ENCODE measurements at regions not wholly inside any gene's neighbourhood (a gene's known extent, or its start where the extent isn't known, plus 50 kb on each side); places are given as distances from the start of the nearest gene placed in this dataset.
A peak's percentile ranks its signal among the peaks of the same experiment; 100 is the strongest.

DNA sequence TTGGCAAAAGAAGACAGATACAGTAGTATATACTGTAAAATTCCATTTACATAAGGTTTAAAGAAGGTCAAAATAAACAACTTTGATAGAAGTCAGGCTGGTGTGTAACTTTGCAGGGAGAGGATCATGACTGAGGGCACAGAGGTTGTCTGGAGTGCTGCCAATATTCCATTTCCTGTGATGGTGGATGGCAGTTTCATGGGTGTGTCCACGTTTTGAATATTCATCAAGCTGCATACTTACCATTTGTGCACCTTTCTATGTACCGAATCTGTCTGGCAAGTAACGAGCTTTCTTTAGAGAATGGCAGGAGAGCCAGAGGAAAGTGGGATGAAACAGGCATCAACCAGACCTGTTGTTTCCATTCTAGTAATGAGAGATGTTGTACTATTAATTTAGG is 420.5 kb upstream of the HTR2A start:
- H3K27ac ChIP-seq (ENCODE audit: low read depth, low read length) = no peak overlapping the region
- no peak overlapping the region for H2AFZ ChIP-seq (ENCODE audit: low read length, unreplicated experiment)
- H3K36me3 ChIP-seq (ENCODE audit: insufficient read depth, low read length) = no peaks in the 10 kb centered on the region
- H3K4me3 ChIP-seq (ENCODE audit: low read depth, low read length) = no peak overlapping the region
- H3K4me1 ChIP-seq (ENCODE audit: control insufficient read depth, insufficient read depth, low read length, unreplicated experiment) = no peaks in the 10 kb centered on the region
- H3K79me2 ChIP-seq (ENCODE audit: control insufficient read depth, insufficient read depth, low read length, unreplicated experiment) = no peaks in the 10 kb centered on the region
- H3K27me3 ChIP-seq (ENCODE audit: insufficient read depth, low read length) = no peaks in the 10 kb centered on the region

DNA sequence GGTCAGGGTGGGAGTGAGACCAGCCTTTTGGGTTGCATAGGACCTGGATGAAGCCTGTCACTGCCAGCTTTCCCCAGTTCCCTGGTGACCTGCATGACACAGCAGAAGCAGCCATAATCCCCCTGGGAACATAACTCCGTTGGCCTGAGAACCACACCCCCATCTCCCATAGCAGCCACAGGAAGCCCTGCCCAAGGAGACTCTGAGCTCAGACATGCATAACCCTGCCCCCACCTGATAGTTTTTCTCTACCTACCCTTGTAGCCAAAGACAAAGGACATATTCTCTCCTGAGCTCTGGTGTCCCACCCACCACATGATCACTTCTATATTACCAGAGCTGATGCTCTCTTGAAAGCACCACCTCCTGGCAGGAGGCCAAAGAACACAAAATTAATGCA is 413.5 kb upstream of the HTR2A start:
- no peak overlapping the region for H3K27ac ChIP-seq (ENCODE audit: low read depth, low read length)
- H2AFZ ChIP-seq (ENCODE audit: low read length, unreplicated experiment) = no peak overlapping the region
- no peaks in the 10 kb centered on the region for H3K79me2 ChIP-seq (ENCODE audit: control insufficient read depth, insufficient read depth, low read length, unreplicated experiment)
- no peaks in the 10 kb centered on the region for H3K4me1 ChIP-seq (ENCODE audit: control insufficient read depth, insufficient read depth, low read length, unreplicated experiment)
- no peaks in the 10 kb centered on the region for H3K36me3 ChIP-seq (ENCODE audit: insufficient read depth, low read length)
- no peak overlapping the region for H3K4me3 ChIP-seq (ENCODE audit: low read depth, low read length)
- H3K27me3 ChIP-seq (ENCODE audit: insufficient read depth, low read length) = no peaks in the 10 kb centered on the region

DNA sequence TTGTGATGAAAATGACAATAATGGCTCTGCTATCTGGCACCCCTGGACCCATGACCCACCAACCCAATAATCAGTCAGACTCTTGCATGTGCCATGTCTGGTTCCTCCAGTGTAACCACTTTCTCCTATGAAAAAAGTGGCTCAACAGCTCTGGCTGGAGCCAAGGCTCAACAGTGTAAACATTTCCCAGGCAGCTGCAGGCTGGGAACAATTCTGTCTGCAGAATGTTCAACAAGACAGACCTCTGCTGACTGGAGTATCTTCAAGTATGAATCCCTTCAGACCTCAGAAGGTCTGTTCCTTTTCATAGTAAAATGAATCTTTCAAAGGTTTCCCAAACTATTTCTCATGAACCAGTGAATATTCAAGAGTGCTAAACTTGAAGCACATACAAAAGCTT is 410.1 kb upstream of the HTR2A start:
- Histone ChIP-seq H3K27ac (ENCODE audit: low read depth, low read length) (no peak overlapping the region), H3K79me2 (ENCODE audit: control insufficient read depth, insufficient read depth, low read length, unreplicated experiment) (no peaks in the 10 kb centered on the region), H2AFZ (ENCODE audit: low read length, unreplicated experiment) (no peak overlapping the region), H3K4me1 (ENCODE audit: control insufficient read depth, insufficient read depth, low read length, unreplicated experiment) (no peaks in the 10 kb centered on the region), H3K27me3 (ENCODE audit: insufficient read depth, low read length) (no peaks in the 10 kb centered on the region), H3K36me3 (ENCODE audit: insufficient read depth, low read length) (no peaks in the 10 kb centered on the region), H3K4me3 (ENCODE audit: low read depth, low read length) (no peak overlapping the region)

DNA sequence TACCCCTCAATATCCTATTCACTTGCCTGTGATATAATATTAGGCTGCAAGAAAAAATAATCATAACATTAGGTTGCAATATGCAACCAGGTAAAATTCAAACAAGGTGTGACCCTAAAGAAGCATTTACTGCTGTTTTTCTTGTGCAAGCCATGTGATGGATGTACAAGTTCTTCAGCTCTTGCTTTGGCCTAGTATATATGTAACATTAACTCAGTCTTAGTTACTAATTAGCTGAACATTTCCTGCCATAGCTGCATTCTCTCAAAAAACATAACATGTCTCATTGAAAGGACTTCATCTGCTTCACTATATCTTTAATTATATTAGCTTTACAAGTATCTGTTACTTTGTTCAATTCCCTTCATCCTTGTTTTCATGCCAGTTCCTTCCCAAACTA is 406.8 kb upstream of the HTR2A start:
- Histone ChIP-seq H3K4me1 (ENCODE audit: control insufficient read depth, insufficient read depth, low read length, unreplicated experiment) (peaks cover 14% of the 10 kb centered on the region), H3K27me3 (ENCODE audit: insufficient read depth, low read length) (no peaks in the 10 kb centered on the region), H3K4me3 (ENCODE audit: low read depth, low read length) (no peak overlapping the region), H3K79me2 (ENCODE audit: control insufficient read depth, insufficient read depth, low read length, unreplicated experiment) (no peaks in the 10 kb centered on the region), H3K27ac (ENCODE audit: low read depth, low read length) (no peak overlapping the region), H2AFZ (ENCODE audit: low read length, unreplicated experiment) (no peak overlapping the region), H3K36me3 (ENCODE audit: insufficient read depth, low read length) (no peaks in the 10 kb centered on the region)

DNA sequence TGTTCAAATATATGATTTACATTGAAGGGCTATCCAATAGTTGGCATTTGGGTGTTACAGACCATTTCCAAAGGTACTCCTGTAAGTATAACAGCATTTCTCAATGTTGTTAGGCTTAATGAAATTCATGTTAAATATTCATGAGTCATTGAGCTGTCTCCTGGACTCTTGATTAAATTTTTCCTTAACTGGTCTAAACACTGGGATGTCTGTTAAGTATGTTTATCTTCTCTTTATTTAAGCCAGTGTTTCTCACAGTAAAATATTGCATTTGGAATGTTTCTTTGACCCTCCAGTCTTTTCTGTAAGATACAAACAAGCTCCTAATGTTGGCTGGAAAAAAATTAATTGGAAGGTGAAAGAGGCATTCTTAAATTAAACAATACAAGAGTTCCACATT is 402.5 kb upstream of the HTR2A start:
- no peak overlapping the region for H3K4me3 ChIP-seq (ENCODE audit: low read depth, low read length)
- peak overlapping the region; percentile 38 for H3K27ac ChIP-seq (ENCODE audit: low read depth, low read length)
- no peaks in the 10 kb centered on the region for H3K79me2 ChIP-seq (ENCODE audit: control insufficient read depth, insufficient read depth, low read length, unreplicated experiment)
- H2AFZ ChIP-seq (ENCODE audit: low read length, unreplicated experiment) = no peak overlapping the region
- peaks cover 23% of the 10 kb centered on the region for H3K4me1 ChIP-seq (ENCODE audit: control insufficient read depth, insufficient read depth, low read length, unreplicated experiment)
- H3K36me3 ChIP-seq (ENCODE audit: insufficient read depth, low read length) = no peaks in the 10 kb centered on the region
- no peaks in the 10 kb centered on the region for H3K27me3 ChIP-seq (ENCODE audit: insufficient read depth, low read length)

DNA sequence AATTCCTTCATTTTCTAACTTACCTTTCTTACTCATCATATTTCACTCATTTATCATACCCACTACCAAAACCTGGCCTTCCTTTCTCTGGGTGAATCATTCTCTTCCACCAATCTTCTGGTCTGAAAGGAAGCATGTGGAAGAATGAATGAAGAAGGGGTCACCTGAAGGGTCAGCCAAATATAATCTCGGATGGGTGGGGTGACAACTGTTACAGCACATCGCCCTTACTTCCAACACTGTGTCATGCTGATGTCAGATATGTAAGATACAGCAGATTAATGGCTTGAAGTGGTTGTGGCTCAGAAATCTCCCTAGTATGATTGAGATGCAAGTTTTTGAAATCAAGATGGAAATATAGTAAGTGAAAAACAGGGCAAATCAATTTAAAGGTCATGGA is 401.7 kb upstream of the HTR2A start:
- H3K27me3 ChIP-seq (ENCODE audit: insufficient read depth, low read length) = no peaks in the 10 kb centered on the region
- no peak overlapping the region for H3K4me3 ChIP-seq (ENCODE audit: low read depth, low read length)
- no peaks in the 10 kb centered on the region for H3K36me3 ChIP-seq (ENCODE audit: insufficient read depth, low read length)
- no peaks in the 10 kb centered on the region for H3K79me2 ChIP-seq (ENCODE audit: control insufficient read depth, insufficient read depth, low read length, unreplicated experiment)
- peak overlapping the region; percentile 38 for H3K27ac ChIP-seq (ENCODE audit: low read depth, low read length)
- H3K4me1 ChIP-seq (ENCODE audit: control insufficient read depth, insufficient read depth, low read length, unreplicated experiment) = peaks cover 23% of the 10 kb centered on the region
- no peak overlapping the region for H2AFZ ChIP-seq (ENCODE audit: low read length, unreplicated experiment)

DNA sequence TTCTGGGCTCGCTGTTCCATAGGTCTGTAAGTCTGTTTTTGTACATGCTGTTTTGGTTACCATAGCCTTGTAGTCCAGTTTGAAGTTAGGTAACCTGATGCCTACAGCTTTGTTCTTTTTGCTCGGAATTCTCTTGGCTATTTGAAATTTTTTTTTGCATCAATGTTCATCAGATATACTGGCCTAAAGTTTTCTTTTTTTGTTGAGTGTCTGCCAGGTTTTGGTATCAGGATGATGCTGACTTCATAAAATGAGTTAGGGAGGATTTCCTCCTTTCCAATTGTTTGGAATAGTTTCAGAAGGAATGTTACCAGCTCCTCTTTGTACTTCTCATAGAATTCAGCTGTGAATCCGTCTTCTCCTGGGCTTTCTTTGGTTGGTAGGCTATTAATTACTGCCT is 397.8 kb upstream of the HTR2A start:
- H3K4me1 ChIP-seq (ENCODE audit: control insufficient read depth, insufficient read depth, low read length, unreplicated experiment) = peaks cover 20% of the 10 kb centered on the region
- H3K4me3 ChIP-seq (ENCODE audit: low read depth, low read length) = no peak overlapping the region
- H2AFZ ChIP-seq (ENCODE audit: low read length, unreplicated experiment) = no peak overlapping the region

DNA sequence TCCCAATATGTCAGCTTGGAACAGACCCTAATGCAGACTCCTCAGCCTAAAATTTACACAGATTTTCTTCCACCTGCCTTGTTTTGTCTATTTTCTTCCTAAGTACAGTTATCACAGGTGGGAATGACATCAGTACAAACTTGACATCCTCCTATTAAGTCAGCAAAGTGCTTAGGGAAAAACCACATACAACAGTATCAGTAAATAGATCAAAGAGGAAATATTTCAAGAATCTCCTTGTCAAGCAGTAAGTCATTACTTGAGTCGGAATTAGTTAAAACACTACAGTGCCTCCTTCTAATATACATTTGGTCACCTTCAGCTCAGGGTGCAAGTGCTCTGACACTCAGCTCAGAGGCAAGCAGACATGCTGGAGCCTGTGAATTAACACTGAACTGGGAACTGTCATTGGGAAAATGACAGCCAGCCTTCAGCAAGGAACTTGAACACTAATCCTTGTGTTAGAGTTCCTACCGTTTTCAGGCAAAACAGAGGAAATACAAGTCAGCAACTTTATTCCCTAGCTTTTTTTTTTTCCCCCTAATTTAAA is 394.3 kb upstream of the HTR2A start:
- Histone ChIP-seq H3K4me3 (ENCODE audit: low read depth, low read length) (no peak overlapping the region), H3K27me3 (ENCODE audit: insufficient read depth, low read length) (no peaks in the 10 kb centered on the region), H3K36me3 (ENCODE audit: insufficient read depth, low read length) (no peaks in the 10 kb centered on the region), H3K27ac (ENCODE audit: low read depth, low read length) (no peak overlapping the region), H2AFZ (ENCODE audit: low read length, unreplicated experiment) (no peak overlapping the region), H3K4me1 (ENCODE audit: control insufficient read depth, insufficient read depth, low read length, unreplicated experiment) (no peaks in the 10 kb centered on the region), H3K79me2 (ENCODE audit: control insufficient read depth, insufficient read depth, low read length, unreplicated experiment) (no peaks in the 10 kb centered on the region)

More for the DNA sequence above, 397.8 kb upstream of the HTR2A start:
- H3K79me2 ChIP-seq (ENCODE audit: control insufficient read depth, insufficient read depth, low read length, unreplicated experiment) = no peaks in the 10 kb centered on the region
- H3K36me3 ChIP-seq (ENCODE audit: insufficient read depth, low read length) = no peaks in the 10 kb centered on the region
- no peaks in the 10 kb centered on the region for H3K27me3 ChIP-seq (ENCODE audit: insufficient read depth, low read length)
- H3K27ac ChIP-seq (ENCODE audit: low read depth, low read length) = no peak overlapping the region

DNA sequence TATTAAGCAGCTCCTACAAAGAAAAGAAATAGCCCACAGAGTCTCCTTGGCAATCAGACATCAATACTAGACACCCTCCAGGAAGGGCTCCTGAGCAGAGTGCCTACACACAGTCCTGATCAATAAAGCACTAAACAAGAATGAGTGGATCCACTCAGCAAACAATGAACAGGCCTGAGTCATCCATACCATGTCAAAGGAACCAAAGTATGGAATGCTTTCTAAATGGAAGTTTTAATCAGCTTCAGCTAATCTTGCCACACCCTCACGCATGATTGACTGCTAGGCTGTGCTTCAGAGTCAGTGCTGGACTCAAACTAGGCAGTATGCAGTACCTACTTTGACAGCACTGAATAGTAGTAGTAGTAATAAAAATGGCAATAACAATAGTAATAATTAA is 392.7 kb upstream of the HTR2A start:
- H3K4me1 ChIP-seq (ENCODE audit: control insufficient read depth, insufficient read depth, low read length, unreplicated experiment) = no peaks in the 10 kb centered on the region
- H3K27me3 ChIP-seq (ENCODE audit: insufficient read depth, low read length) = no peaks in the 10 kb centered on the region
- H3K79me2 ChIP-seq (ENCODE audit: control insufficient read depth, insufficient read depth, low read length, unreplicated experiment) = no peaks in the 10 kb centered on the region
- no peaks in the 10 kb centered on the region for H3K36me3 ChIP-seq (ENCODE audit: insufficient read depth, low read length)
- H2AFZ ChIP-seq (ENCODE audit: low read length, unreplicated experiment) = no peak overlapping the region
- H3K27ac ChIP-seq (ENCODE audit: low read depth, low read length) = no peak overlapping the region
- no peak overlapping the region for H3K4me3 ChIP-seq (ENCODE audit: low read depth, low read length)

DNA sequence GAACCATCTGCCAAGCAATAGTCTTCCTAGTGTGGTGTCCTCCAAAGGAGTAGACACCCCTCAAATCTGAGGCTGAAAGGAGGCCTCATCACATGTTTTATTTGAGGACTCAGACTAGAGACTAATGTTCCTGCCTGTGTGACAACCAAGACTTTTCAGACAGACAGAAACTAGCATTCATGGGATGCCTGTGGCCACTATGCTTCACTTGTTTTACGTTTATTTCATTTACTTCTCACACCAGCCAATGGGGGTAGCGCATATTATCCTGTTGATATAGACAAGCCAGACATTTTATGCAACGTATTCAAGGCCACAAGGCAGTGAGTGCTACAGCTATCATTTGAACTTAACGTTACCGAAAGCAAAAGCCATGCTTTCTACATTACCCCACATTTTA is 391.7 kb upstream of the HTR2A start:
- Histone ChIP-seq H3K4me3 (ENCODE audit: low read depth, low read length) (no peak overlapping the region), H2AFZ (ENCODE audit: low read length, unreplicated experiment) (no peak overlapping the region), H3K4me1 (ENCODE audit: control insufficient read depth, insufficient read depth, low read length, unreplicated experiment) (no peaks in the 10 kb centered on the region), H3K79me2 (ENCODE audit: control insufficient read depth, insufficient read depth, low read length, unreplicated experiment) (no peaks in the 10 kb centered on the region), H3K36me3 (ENCODE audit: insufficient read depth, low read length) (no peaks in the 10 kb centered on the region), H3K27ac (ENCODE audit: low read depth, low read length) (no peak overlapping the region), H3K27me3 (ENCODE audit: insufficient read depth, low read length) (no peaks in the 10 kb centered on the region)

DNA sequence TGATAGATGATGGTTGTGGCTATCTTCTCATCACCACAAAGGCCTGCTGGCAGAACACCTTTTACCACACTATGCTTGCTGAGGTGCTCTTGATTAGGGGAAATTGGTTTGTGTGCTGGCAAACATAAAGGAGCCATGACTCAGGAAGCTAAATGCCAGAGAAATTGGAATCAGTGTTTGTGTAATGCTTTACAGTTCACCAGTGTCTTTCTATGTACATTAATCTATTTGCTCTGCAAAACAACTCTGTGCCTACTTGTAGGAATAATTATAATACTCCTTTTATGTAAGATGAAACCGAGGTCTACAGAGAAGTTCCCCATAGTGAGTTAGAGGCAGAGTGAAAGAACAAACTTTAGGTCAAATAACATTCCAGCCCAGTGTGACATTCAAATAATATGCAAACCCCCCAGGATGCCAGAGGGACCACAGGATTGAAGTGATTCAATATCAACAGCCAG is 390.5 kb upstream of the HTR2A start:
- Histone ChIP-seq H3K27ac (ENCODE audit: low read depth, low read length) (no peak overlapping the region), H3K4me3 (ENCODE audit: low read depth, low read length) (no peak overlapping the region), H3K79me2 (ENCODE audit: control insufficient read depth, insufficient read depth, low read length, unreplicated experiment) (no peaks in the 10 kb centered on the region), H3K36me3 (ENCODE audit: insufficient read depth, low read length) (no peaks in the 10 kb centered on the region), H3K27me3 (ENCODE audit: insufficient read depth, low read length) (no peaks in the 10 kb centered on the region), H3K4me1 (ENCODE audit: control insufficient read depth, insufficient read depth, low read length, unreplicated experiment) (no peaks in the 10 kb centered on the region), H2AFZ (ENCODE audit: low read length, unreplicated experiment) (no peak overlapping the region)

Data from ACC112 (cell line).